ENCODE measurements at regions not wholly inside any gene's neighbourhood (a gene's known extent, or its start where the extent isn't known, plus 50 kb on each side); places are given as distances from the start of the nearest gene placed in this dataset.

DNA sequence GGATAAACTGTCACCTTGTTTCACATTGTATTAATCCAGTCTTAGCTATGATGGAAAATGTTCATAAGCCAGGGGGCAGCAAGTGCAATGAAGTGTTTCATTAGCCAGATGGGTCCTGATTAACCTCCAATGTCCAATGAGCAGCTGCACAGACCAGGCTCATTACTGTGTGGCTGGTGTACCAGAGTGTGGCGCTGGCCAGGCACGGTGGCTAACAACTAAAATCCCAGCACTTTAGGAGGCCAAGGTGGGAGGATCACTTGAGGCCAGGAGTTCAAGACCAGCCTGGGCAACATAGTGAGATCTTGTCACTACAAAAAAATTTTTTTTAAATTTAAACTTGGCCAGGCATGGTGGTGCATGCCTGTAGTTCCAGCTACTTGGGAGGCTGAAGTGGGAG, 201.7 kb upstream of the FOXQ1 start:
- H3K27me3 ChIP-seq: no peaks in the 10 kb centered on the region
- peaks cover 0 to 4% (median 0%) of the 10 kb centered on the region in 3 donors for H3K9me3 ChIP-seq
- no peak for TF ChIP-seq EP300 (IDR thresholded peaks at IDR 0.05)
- no peaks in the 10 kb centered on the region for H3K36me3 ChIP-seq
- no peak overlapping the region for H3K27ac ChIP-seq
- ATAC-seq: no peak
- no CpG with 5 or more reads among the region's 2 CpGs for WGBS, 2 donors (ENCODE audit: low coverage in 1 of 2)
- peaks cover 0 to 7% (median 0%) of the 10 kb centered on the region in 3 donors for H3K4me1 ChIP-seq
- no peak overlapping the region for H3K4me3 ChIP-seq

DNA sequence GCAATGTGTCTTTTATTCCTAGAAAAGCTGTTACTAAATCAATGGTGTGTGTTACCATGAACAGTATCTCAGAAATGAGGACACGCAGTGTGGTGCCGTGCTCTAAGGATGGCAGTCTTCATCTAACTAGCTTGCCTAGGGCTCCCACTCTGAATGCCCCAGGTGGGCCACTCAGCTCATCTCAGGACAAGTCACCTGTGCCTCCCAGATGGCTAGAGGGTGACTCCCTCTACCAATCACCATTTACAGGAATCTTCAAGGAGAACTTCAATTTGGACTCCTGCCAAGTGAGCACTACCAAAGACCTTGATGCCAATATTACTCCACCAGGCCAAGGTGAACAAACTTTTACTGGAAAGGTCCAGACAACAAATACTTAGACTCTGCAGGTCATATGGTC, 202.8 kb upstream of the FOXQ1 start:
- no peak overlapping the region for H3K4me3 ChIP-seq
- TF ChIP-seq EP300 (IDR thresholded peaks at IDR 0.05): no peak
- TF ChIP-seq, protein P1, sequence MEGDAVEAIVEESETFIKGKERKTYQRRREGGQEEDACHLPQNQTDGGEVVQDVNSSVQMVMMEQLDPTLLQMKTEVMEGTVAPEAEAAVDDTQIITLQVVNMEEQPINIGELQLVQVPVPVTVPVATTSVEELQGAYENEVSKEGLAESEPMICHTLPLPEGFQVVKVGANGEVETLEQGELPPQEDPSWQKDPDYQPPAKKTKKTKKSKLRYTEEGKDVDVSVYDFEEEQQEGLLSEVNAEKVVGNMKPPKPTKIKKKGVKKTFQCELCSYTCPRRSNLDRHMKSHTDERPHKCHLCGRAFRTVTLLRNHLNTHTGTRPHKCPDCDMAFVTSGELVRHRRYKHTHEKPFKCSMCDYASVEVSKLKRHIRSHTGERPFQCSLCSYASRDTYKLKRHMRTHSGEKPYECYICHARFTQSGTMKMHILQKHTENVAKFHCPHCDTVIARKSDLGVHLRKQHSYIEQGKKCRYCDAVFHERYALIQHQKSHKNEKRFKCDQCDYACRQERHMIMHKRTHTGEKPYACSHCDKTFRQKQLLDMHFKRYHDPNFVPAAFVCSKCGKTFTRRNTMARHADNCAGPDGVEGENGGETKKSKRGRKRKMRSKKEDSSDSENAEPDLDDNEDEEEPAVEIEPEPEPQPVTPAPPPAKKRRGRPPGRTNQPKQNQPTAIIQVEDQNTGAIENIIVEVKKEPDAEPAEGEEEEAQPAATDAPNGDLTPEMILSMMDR (IDR thresholded peaks at IDR 0.05): no peak
- TF ChIP-seq POLR2AphosphoS5 (IDR thresholded peaks at IDR 0.05): no peak
- no peak for TF ChIP-seq POLR2A (IDR thresholded peaks at IDR 0.05)
- no peaks in the 10 kb centered on the region for H3K36me3 ChIP-seq
- no peak for ATAC-seq
- no peaks in the 10 kb centered on the region for H3K27me3 ChIP-seq
- H3K4me1 ChIP-seq: peaks cover 0 to 10% (median 0%) of the 10 kb centered on the region in 3 donors
- no peak overlapping the region for H3K27ac ChIP-seq
- WGBS, 2 donors (ENCODE audit: low coverage in 1 of 2): 96% methylated on average over 2 of the region's 2 CpGs; no CpG with 5 or more reads in 1 of the 2 donors
- H3K9me3 ChIP-seq: peaks cover 0 to 4% (median 0%) of the 10 kb centered on the region in 3 donors

DNA sequence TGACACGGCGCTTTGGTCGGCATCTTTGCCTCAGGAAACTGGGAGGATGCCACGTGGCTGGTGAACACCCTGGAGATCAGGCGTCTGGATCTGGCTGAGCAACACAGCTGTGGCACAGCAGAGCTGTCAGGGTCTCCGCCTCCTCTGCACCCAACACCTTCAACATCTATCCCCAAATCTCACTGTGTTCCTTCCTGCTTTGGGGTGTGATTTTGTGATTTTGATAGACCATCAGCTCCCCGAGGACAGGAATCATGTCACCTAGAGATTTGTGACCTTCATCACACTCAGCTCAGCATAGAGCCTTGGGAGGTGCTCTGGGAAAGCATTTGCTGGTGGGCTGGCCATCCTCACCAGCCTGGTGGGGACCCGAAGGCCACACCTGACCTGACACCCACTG, 203.7 kb upstream of the FOXQ1 start:
- no peak for ATAC-seq
- peaks cover 0 to 4% (median 0%) of the 10 kb centered on the region in 3 donors for H3K9me3 ChIP-seq
- H3K4me3 ChIP-seq: no peak overlapping the region
- peaks cover 0 to 15% (median 0%) of the 10 kb centered on the region in 3 donors for H3K4me1 ChIP-seq
- 93 to 100% methylated on average over 1 to 2 of the region's 8 CpGs for WGBS, 2 donors (ENCODE audit: low coverage in 1 of 2)
- TF ChIP-seq POLR2A (IDR thresholded peaks at IDR 0.05) (no peak), EP300 (IDR thresholded peaks at IDR 0.05) (no peak), POLR2AphosphoS5 (IDR thresholded peaks at IDR 0.05) (no peak)
- TF ChIP-seq, protein P1 (IDR thresholded peaks at IDR 0.05): no peak
- H3K27ac ChIP-seq: no peak overlapping the region
- no peaks in the 10 kb centered on the region for H3K27me3 ChIP-seq
- no peaks in the 10 kb centered on the region for H3K36me3 ChIP-seq

DNA sequence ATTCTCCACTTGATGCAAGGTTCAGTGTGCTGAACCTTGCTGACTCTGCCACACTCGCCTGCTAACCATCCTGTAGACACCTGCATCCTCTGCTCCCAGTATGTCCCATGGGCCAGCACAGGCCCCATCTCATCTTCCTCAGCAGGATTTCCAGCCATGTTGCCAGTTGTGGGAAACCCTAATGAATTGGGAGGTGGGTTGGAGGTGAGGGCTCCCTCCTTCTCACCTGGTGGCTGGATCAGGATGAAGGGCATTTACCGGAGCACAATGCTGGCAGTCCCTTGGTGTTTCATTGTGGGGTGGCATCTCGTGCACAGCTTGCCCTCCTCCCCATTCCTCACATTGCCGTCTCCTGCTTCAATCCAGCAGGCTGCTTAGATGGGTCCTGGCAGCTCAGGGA, 204.3 kb upstream of the FOXQ1 start:
- Histone ChIP-seq H3K9me3 (peaks cover 0 to 4% (median 0%) of the 10 kb centered on the region in 3 donors), H3K4me1 (peaks cover 0 to 15% (median 0%) of the 10 kb centered on the region in 3 donors), H3K27ac (no peak overlapping the region), H3K36me3 (no peaks in the 10 kb centered on the region), H3K27me3 (no peaks in the 10 kb centered on the region), H3K4me3 (no peak overlapping the region)
- no peak for TF ChIP-seq POLR2AphosphoS5 (IDR thresholded peaks at IDR 0.05)
- TF ChIP-seq POLR2A (IDR thresholded peaks at IDR 0.05): no peak
- TF ChIP-seq, protein P1 (IDR thresholded peaks at IDR 0.05): no peak
- WGBS, 2 donors (ENCODE audit: low coverage in 1 of 2): 94 to 100% methylated on average over 1 to 4 of the region's 4 CpGs
- ATAC-seq: no peak

DNA sequence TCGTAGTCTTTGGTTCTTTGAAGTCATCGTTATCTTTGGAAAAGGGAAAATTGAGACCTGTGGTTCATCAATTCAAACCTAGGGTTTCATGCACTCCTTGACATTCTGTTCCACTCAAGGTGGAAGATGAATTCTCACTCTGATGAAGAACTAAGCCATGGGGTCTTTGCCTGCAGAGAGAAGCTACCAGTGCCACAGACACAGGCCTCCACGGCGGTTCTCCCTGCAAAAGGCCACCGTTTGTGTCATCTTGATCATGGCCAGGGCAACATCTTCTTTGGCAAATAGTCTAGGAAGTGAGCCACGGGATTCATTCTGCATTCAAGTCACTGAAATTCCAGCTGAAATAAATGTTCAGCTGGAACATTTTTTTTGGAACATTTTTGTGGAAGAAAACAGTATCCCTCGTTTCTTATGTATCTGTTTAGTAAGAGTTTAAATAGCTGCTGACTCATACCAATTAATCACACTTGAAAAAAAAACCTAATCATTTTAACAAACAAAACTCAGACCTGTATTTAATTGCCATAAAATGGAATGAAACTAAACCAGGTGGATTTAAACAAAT, 206.0 kb upstream of the FOXQ1 start:
- Histone ChIP-seq H3K27ac (no peak overlapping the region), H3K27me3 (no peaks in the 10 kb centered on the region), H3K9me3 (peaks cover 0 to 4% (median 0%) of the 10 kb centered on the region in 3 donors), H3K4me1 (peaks cover 0 to 15% (median 0%) of the 10 kb centered on the region in 3 donors), H3K36me3 (no peaks in the 10 kb centered on the region), H3K4me3 (no peak overlapping the region)
- ATAC-seq: no peak
- WGBS, 2 donors (ENCODE audit: low coverage in 1 of 2): 60 to 70% methylated on average over 7 of the region's 7 CpGs
- TF ChIP-seq, protein P1 (IDR thresholded peaks at IDR 0.05): no peak
- TF ChIP-seq POLR2AphosphoS5 (IDR thresholded peaks at IDR 0.05): no peak
- no peak for TF ChIP-seq EP300 (IDR thresholded peaks at IDR 0.05)
- TF ChIP-seq POLR2A (IDR thresholded peaks at IDR 0.05): no peak
